ENCODE measurements at regions not wholly inside any gene's neighbourhood (a gene's known extent, or its start where the extent isn't known, plus 50 kb on each side); places are given as distances from the start of the nearest gene placed in this dataset.

- Histone ChIP-seq H3K27me3 (no peaks in the 10 kb centered on the region), H3K27ac (no peak overlapping the region)
- 29% methylated on average over 1 of the region's 4 CpGs; no CpG with 5 or more reads in 1 of the 2 donors for WGBS, 2 donors (ENCODE audit: low coverage in 1 of 2)
Observed at GRCh38 chr2:128879161-128879560, 560.5 kb upstream of the HS6ST1 start.

GRCh38 chr2:128894896-128895295, 576.2 kb upstream of the HS6ST1 start:
- no peaks in the 10 kb centered on the region for H3K4me1 ChIP-seq
- peaks cover 4% of the 10 kb centered on the region for H3K27me3 ChIP-seq
- no peaks in the 10 kb centered on the region for H3K9me3 ChIP-seq
- H3K27ac ChIP-seq: no peak overlapping the region
- no peak overlapping the region for H3K4me3 ChIP-seq
- H3K36me3 ChIP-seq: no peaks in the 10 kb centered on the region
- no peak for ATAC-seq
- TF ChIP-seq EP300 (IDR thresholded peaks at IDR 0.05): no peak
- TF ChIP-seq POLR2A (IDR thresholded peaks at IDR 0.05): no peak
- no peak for TF ChIP-seq CTCF (IDR thresholded peaks at IDR 0.05)
- TF ChIP-seq POLR2AphosphoS5 (IDR thresholded peaks at IDR 0.05): no peak

More at GRCh38 chr2:128879161-128879560, 560.5 kb upstream of the HS6ST1 start:
- Histone ChIP-seq H3K4me1 (no peaks in the 10 kb centered on the region), H3K4me3 (no peak overlapping the region), H3K36me3 (no peaks in the 10 kb centered on the region), H3K9me3 (no peaks in the 10 kb centered on the region)
- no peak for ATAC-seq
- TF ChIP-seq POLR2AphosphoS5 (IDR thresholded peaks at IDR 0.05) (no peak), POLR2A (IDR thresholded peaks at IDR 0.05) (no peak), CTCF (IDR thresholded peaks at IDR 0.05) (no peak)

- Histone ChIP-seq H3K4me1 (no peaks in the 10 kb centered on the region), H3K36me3 (no peaks in the 10 kb centered on the region), H3K4me3 (no peak overlapping the region), H3K9me3 (peaks cover 0 to 6% (median 0%) of the 10 kb centered on the region in 3 donors), H3K27me3 (peaks cover 4% of the 10 kb centered on the region), H3K27ac (no peak overlapping the region)
- no peak for ATAC-seq
- no peak for TF ChIP-seq EP300 (IDR thresholded peaks at IDR 0.05)
- TF ChIP-seq POLR2A (IDR thresholded peaks at IDR 0.05): no peak
- no peak for TF ChIP-seq POLR2AphosphoS5 (IDR thresholded peaks at IDR 0.05)
- no peak for TF ChIP-seq CTCF (IDR thresholded peaks at IDR 0.05)
- WGBS, 2 donors (ENCODE audit: low coverage in 1 of 2): no CpG with 5 or more reads among the region's 46 CpGs
Observed at GRCh38 chr2:128901572-128902391, 583.1 kb upstream of the HS6ST1 start.

- WGBS, 2 donors (ENCODE audit: low coverage in 1 of 2): no CpG with 5 or more reads among the region's 19 CpGs
- H3K4me1 ChIP-seq: no peaks in the 10 kb centered on the region
- ATAC-seq: no peak
- no peak overlapping the region for H3K27ac ChIP-seq
- no peak for TF ChIP-seq EP300 (IDR thresholded peaks at IDR 0.05)
- H3K4me3 ChIP-seq: no peak overlapping the region
- H3K9me3 ChIP-seq: peaks cover 0 to 6% (median 0%) of the 10 kb centered on the region in 3 donors
- no peaks in the 10 kb centered on the region for H3K36me3 ChIP-seq
- peaks cover 4% of the 10 kb centered on the region for H3K27me3 ChIP-seq
Observed at GRCh38 chr2:128903637-128904036, 585.0 kb upstream of the HS6ST1 start.

GRCh38 chr2:128911276-128911675, 592.6 kb upstream of the HS6ST1 start:
- 67 to 73% methylated on average over 1 of the region's 1 CpG for WGBS, 2 donors (ENCODE audit: low coverage in 1 of 2)
- ATAC-seq: no peak
- Histone ChIP-seq H3K27ac (no peak overlapping the region), H3K4me3 (no peak overlapping the region), H3K9me3 (peaks cover 0 to 8% (median 0%) of the 10 kb centered on the region in 3 donors), H3K36me3 (no peaks in the 10 kb centered on the region), H3K27me3 (no peaks in the 10 kb centered on the region), H3K4me1 (no peaks in the 10 kb centered on the region)
- no peak for TF ChIP-seq POLR2AphosphoS5 (IDR thresholded peaks at IDR 0.05)

- H3K27me3 ChIP-seq: no peaks in the 10 kb centered on the region
- H3K36me3 ChIP-seq: no peaks in the 10 kb centered on the region
- no peak overlapping the region for H3K4me3 ChIP-seq
- H3K9me3 ChIP-seq: peaks cover 0 to 20% (median 0%) of the 10 kb centered on the region in 3 donors
- no peaks in the 10 kb centered on the region for H3K4me1 ChIP-seq
- TF ChIP-seq POLR2A (IDR thresholded peaks at IDR 0.05) (no peak), EP300 (IDR thresholded peaks at IDR 0.05) (no peak), CTCF (IDR thresholded peaks at IDR 0.05) (no peak), POLR2AphosphoS5 (IDR thresholded peaks at IDR 0.05) (no peak)
- H3K27ac ChIP-seq: no peak overlapping the region
- no peak for ATAC-seq
Observed at GRCh38 chr2:128914320-128914719, 595.7 kb upstream of the HS6ST1 start.

Data from gastroesophageal sphincter (tissue), 4 donors.